Liver (tissue), 7 donors: ENCODE measurements at regions not wholly inside any gene's neighbourhood (a gene's known extent, or its start where the extent isn't known, plus 50 kb on each side); places are given as distances from the start of the nearest gene placed in this dataset.

Experiments
- DNase-seq: peaks from one replicate; pipeline ENCODE4 v3.0.0-alpha.2; 2017; ENCODE audit warnings: low spot score
- H3K27ac ChIP-seq, 2 donors: one replicate each; pipeline ENCODE4 v1.7.0; 2013; ENCODE audit warnings: inconsistent platforms in 2 of 2, low read length in 2 of 2, control low read depth in 1 of 2, low read depth in 1 of 2, mild to moderate bottlenecking in 1 of 2
- H3K27me3 ChIP-seq, 4 donors: one replicate each; pipeline versions ENCODE4 v1.6.1 to v1.7.0; 2013; ENCODE audit warnings: low read length in 3 of 4, inconsistent platforms in 1 of 4, mild to moderate bottlenecking in 1 of 4, moderate library complexity in 1 of 4; ENCODE audit not compliant: control insufficient read depth in 4 of 4, insufficient read depth in 4 of 4
- H3K36me3 ChIP-seq, 4 donors: one replicate each; pipeline versions ENCODE4 v1.6.1 to v1.7.0; 2013; ENCODE audit warnings: low read length in 3 of 4, mild to moderate bottlenecking in 3 of 4, low read depth in 1 of 4, moderate library complexity in 1 of 4; ENCODE audit not compliant: control insufficient read depth in 4 of 4, insufficient read depth in 3 of 4
- H3K4me1 ChIP-seq, 4 donors: one replicate each; pipeline versions ENCODE4 v1.6.1 to v1.7.0; 2013; ENCODE audit warnings: low read length in 3 of 4, mild to moderate bottlenecking in 3 of 4, moderate library complexity in 1 of 4; ENCODE audit not compliant: control insufficient read depth in 4 of 4, insufficient read depth in 4 of 4
- H3K4me3 ChIP-seq, 3 donors: one replicate each; pipeline versions ENCODE4 v1.6.1 to v1.7.0; 2013; ENCODE audit warnings: low read length in 3 of 3, control low read depth in 1 of 3, low read depth in 1 of 3, mild to moderate bottlenecking in 1 of 3
- H3K9ac ChIP-seq, 2 donors: one replicate each; pipeline ENCODE4 v1.7.0; 2013; ENCODE audit warnings: low read length in 2 of 2, mild to moderate bottlenecking in 2 of 2, moderate library complexity in 2 of 2, control low read depth in 1 of 2, low read depth in 1 of 2
- H3K9me3 ChIP-seq, 4 donors: one replicate each; pipeline versions ENCODE4 v1.6.1 to v1.7.0; 2013; ENCODE audit warnings: low read length in 3 of 4; ENCODE audit not compliant: control insufficient read depth in 4 of 4
- EGR1 ChIP-seq, 2 donors: IDR thresholded peaks; 2 replicates each; pipeline ENCODE4 v1.6.1; 2016 to 2018; ENCODE audit warnings: antibody characterized with exemption in 2 of 2, low read depth in 2 of 2
- FOXA2 ChIP-seq: IDR thresholded peaks from 2 replicates; pipeline ENCODE4 v1.6.1; 2016; ENCODE audit warnings: antibody characterized with exemption
- GABPA ChIP-seq, 2 donors: IDR thresholded peaks in 1 of 2; conservative IDR thresholded peaks in 1 of 2; 2 replicates each; pipeline ENCODE4 v1.6.1; 2016; ENCODE audit warnings: antibody characterized with exemption in 2 of 2, mild to moderate bottlenecking in 1 of 2, moderate library complexity in 1 of 2
- HNF4A ChIP-seq, 2 donors: conservative IDR thresholded peaks; 2 replicates each; pipeline ENCODE4 v1.6.1; 2016; ENCODE audit warnings: antibody characterized with exemption in 2 of 2, mild to moderate bottlenecking in 2 of 2
- HNF4G ChIP-seq: IDR thresholded peaks from 2 replicates; pipeline ENCODE4 v1.6.1; 2016; ENCODE audit warnings: antibody characterized with exemption
- JUND ChIP-seq, 2 donors: IDR thresholded peaks; 2 replicates each; pipeline ENCODE4 v1.6.1; 2016; ENCODE audit warnings: antibody characterized with exemption in 2 of 2
- MAX ChIP-seq: IDR thresholded peaks from 2 replicates; pipeline ENCODE4 v1.6.1; 2016; ENCODE audit warnings: antibody characterized with exemption
- NR2F2 ChIP-seq: IDR thresholded peaks from 2 replicates; pipeline ENCODE4 v1.6.1; 2016; ENCODE audit warnings: antibody characterized with exemption
- RAD21 ChIP-seq, 2 donors: IDR thresholded peaks; 2 replicates each; pipeline ENCODE4 v1.6.1; 2016; ENCODE audit warnings: antibody characterized with exemption in 2 of 2, mild to moderate bottlenecking in 2 of 2
- REST ChIP-seq: IDR thresholded peaks from 2 replicates; pipeline ENCODE4 v1.6.1; 2016; ENCODE audit warnings: antibody characterized with exemption, mild to moderate bottlenecking
- SP1 ChIP-seq: IDR thresholded peaks from 2 replicates; pipeline ENCODE4 v1.6.1; 2018; ENCODE audit warnings: antibody characterized with exemption, mild to moderate bottlenecking
- YY1 ChIP-seq: IDR thresholded peaks from 2 replicates; pipeline ENCODE4 v1.6.1; 2016; ENCODE audit warnings: antibody characterized with exemption, mild to moderate bottlenecking
- ZBTB33 ChIP-seq: IDR thresholded peaks from 2 replicates; pipeline ENCODE4 v1.6.1; 2016; ENCODE audit warnings: antibody characterized with exemption
- WGBS: extraction: QIAGEN DNeasy Blood & Tissue Kit; methylation state at CpG from one replicate; pipeline ENCODE4 v1.1.7; 2013; 5-methylcytosine and 5-hydroxymethylcytosine counted together
- donor health status: healthy.
- donor health status: healthy.
- donor health status: healthy.
- donor health status: healthy.

- TF ChIP-seq EGR1 (IDR thresholded peaks at IDR 0.05; ENCODE audit: low read depth in 2 of 2): no peak
- TF ChIP-seq REST: no peak
- H3K9me3 ChIP-seq: no peaks in the 10 kb centered on the region
- H3K4me1 ChIP-seq: no peaks in the 10 kb centered on the region
- no peak overlapping the region for H3K9ac ChIP-seq
- 91% methylated on average over 1 of the region's 1 CpG for WGBS
- DNase-seq: no peak
- H3K36me3 ChIP-seq: peaks cover 0 to 24% (median 5%) of the 10 kb centered on the region in 4 donors
- no peaks in the 10 kb centered on the region for H3K27me3 ChIP-seq
- no peak overlapping the region for H3K4me3 ChIP-seq
- H3K27ac ChIP-seq: no peak overlapping the region
Observed at GRCh38 chrX:7307720-7308119, 159.8 kb upstream of the PUDP start.

- DNase-seq: no peak
- Histone ChIP-seq H3K36me3 (no peaks in the 10 kb centered on the region), H3K4me3 (no peak overlapping the region), H3K9me3 (no peaks in the 10 kb centered on the region), H3K27ac (no peak overlapping the region), H3K9ac (no peak overlapping the region), H3K4me1 (no peaks in the 10 kb centered on the region), H3K27me3 (no peaks in the 10 kb centered on the region)
- 92% methylated on average over 1 of the region's 1 CpG for WGBS
- TF ChIP-seq JUND (IDR thresholded peaks at IDR 0.05) (no peak), SP1 (no peak), NR2F2 (no peak), HNF4A (conservative IDR thresholded peaks at IDR 0.05) (no peak), GABPA (IDR thresholded peaks at IDR 0.05 in 1 of 2, conservative IDR thresholded peaks at IDR 0.05 in 1 of 2) (no peak), MAX (no peak), YY1 (no peak), EGR1 (IDR thresholded peaks at IDR 0.05; ENCODE audit: low read depth in 2 of 2) (no peak), REST (no peak), ZBTB33 (no peak), RAD21 (IDR thresholded peaks at IDR 0.05) (no peak), HNF4G (no peak), FOXA2 (no peak)
Observed at GRCh38 chrX:7294483-7294882, 146.5 kb upstream of the PUDP start.
